Esophagus squamous epithelium (tissue), 5 donors: ENCODE measurements at regions not wholly inside any gene's neighbourhood (a gene's known extent, or its start where the extent isn't known, plus 50 kb on each side); places are given as distances from the start of the nearest gene placed in this dataset.

Experiments used
- DNase-seq: peaks from one replicate; lab custom pipeline; 2025; lab: John Stamatoyannopoulos, UW
- H3K27ac ChIP-seq, 4 donors: fragments of 200-600 bp; sonication (generic); one replicate each; pipeline ENCODE4 v1.5.1; 2016 to 2019; ENCODE audit warnings: mild to moderate bottlenecking in 1 of 4
- H3K27me3 ChIP-seq, 4 donors: fragments of 200-600 bp; sonication (generic); 1 replicate in 3 of 4; 2 replicates in 1 of 4; pipeline versions ENCODE4 v1.5.1 to v1.6.0; 2017 to 2021; ENCODE audit warnings: antibody characterized with exemption in 1 of 4
- H3K36me3 ChIP-seq, 3 donors: fragments of 200-600 bp; sonication (generic); one replicate each; pipeline ENCODE4 v1.5.1; 2016 to 2019
- H3K4me1 ChIP-seq, 3 donors: fragments of 200-600 bp; sonication (generic); one replicate each; pipeline ENCODE4 v1.5.1; 2017 to 2019
- H3K4me3 ChIP-seq, 4 donors: fragments of 200-600 bp; sonication (generic); 1 replicate in 3 of 4; 2 replicates in 1 of 4; pipeline ENCODE4 v1.5.1; 2016 to 2019; ENCODE audit warnings: mild to moderate bottlenecking in 2 of 4, moderate library complexity in 1 of 4
- H3K9me3 ChIP-seq, 3 donors: fragments of 200-600 bp; sonication (generic); one replicate each; pipeline ENCODE4 v1.5.1; 2016 to 2019
- POLR2A ChIP-seq, 4 donors: fragments of 450-650 bp; IDR thresholded peaks; one replicate each; pipeline ENCODE4 v1.6.1; 2017; ENCODE audit warnings: antibody characterized with exemption in 4 of 4, mild to moderate bottlenecking in 4 of 4, moderate library complexity in 3 of 4
- WGBS, 2 donors: methylation state at CpG; one replicate each; pipeline ENCODE4 v1.1.5; 2018; 5-methylcytosine and 5-hydroxymethylcytosine counted together
- intact Hi-C: fragments of 100-400 bp; cut with DNase I; formaldehyde crosslinking; loops from one replicate; pipeline ENCODE4 v1.15.0; 2022
- TF ChIP-seq, protein P1 (sequence below), 6 experiments: fragments of 450-650 bp in 4 of 6; fragments of 200-600 bp in 2 of 6; sonication (generic) in 2 of 6; IDR thresholded peaks; one replicate each; pipeline ENCODE4 v1.5.1; 2016 to 2019; ENCODE audit warnings: antibody characterized with exemption in 6 of 6, mild to moderate bottlenecking in 4 of 6, moderate library complexity in 4 of 6
- donor health status: DM: yes; HTN: yes; CAD: no.

DNA sequence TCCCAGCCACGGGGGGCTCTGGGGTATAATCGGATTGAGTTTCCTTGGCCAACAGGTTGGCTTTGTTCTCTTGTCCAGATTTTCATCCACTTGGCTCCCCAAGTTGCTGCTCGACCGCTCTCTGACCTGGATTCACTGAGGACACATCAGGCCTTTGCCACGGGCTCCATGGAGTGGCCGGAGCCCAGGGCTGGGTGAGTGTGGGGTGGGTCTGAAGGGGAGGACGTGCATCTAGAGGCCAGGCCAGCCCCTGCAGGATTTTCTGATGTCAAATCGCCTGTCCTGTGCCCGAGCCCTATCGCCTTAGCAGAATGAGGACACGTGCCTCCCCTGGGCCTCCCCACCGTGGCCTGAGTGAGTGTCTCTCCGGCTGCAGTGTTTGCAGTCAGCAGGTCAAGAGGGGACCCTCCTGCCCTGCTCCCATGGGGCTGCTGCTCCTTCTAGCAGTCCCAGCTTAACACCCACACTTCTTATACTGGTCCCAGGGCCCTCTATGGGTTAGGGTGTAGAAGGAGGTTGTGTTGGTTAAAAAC, 89.1 kb upstream of the BOD1 start:
- Histone ChIP-seq H3K27me3 (no peaks in the 10 kb centered on the region), H3K4me1 (peaks cover 0 to 10% (median 0%) of the 10 kb centered on the region in 3 donors), H3K36me3 (no peaks in the 10 kb centered on the region), H3K4me3 (no peak overlapping the region), H3K9me3 (no peaks in the 10 kb centered on the region), H3K27ac (no peak overlapping the region)
- WGBS, 2 donors = 86 to 88% methylated on average over 3 to 13 of the region's 13 CpGs
- TF ChIP-seq, protein P1, sequence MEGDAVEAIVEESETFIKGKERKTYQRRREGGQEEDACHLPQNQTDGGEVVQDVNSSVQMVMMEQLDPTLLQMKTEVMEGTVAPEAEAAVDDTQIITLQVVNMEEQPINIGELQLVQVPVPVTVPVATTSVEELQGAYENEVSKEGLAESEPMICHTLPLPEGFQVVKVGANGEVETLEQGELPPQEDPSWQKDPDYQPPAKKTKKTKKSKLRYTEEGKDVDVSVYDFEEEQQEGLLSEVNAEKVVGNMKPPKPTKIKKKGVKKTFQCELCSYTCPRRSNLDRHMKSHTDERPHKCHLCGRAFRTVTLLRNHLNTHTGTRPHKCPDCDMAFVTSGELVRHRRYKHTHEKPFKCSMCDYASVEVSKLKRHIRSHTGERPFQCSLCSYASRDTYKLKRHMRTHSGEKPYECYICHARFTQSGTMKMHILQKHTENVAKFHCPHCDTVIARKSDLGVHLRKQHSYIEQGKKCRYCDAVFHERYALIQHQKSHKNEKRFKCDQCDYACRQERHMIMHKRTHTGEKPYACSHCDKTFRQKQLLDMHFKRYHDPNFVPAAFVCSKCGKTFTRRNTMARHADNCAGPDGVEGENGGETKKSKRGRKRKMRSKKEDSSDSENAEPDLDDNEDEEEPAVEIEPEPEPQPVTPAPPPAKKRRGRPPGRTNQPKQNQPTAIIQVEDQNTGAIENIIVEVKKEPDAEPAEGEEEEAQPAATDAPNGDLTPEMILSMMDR (IDR thresholded peaks at IDR 0.05) = no peak
- TF ChIP-seq POLR2A (IDR thresholded peaks at IDR 0.05) = no peak
- DNase-seq = no peak
- intact Hi-C loops = no loop called here

DNA sequence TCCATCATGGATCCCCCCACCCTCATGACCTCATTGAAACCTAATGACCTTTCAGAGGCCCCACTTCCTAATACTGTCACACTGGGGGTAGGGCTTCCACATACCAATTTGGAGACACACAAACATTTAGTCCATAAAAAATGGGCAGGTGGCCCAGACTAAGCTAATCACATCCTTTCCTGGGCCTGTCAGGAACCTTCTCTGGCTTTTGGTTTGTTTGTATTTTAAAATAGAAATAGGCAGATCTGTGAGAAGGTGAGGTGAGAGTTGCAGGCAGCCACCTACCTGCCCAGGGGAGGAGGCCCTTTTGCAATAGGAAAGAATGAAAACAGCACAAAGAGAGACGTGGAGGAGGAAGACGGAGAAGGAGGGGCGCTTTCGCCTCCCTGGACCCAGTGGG, 90.2 kb upstream of the BOD1 start:
- H3K27me3 ChIP-seq = no peaks in the 10 kb centered on the region
- H3K4me1 ChIP-seq = peaks cover 0 to 10% (median 0%) of the 10 kb centered on the region in 3 donors
- 67 to 81% methylated on average over 4 of the region's 4 CpGs for WGBS, 2 donors
- H3K9me3 ChIP-seq = no peaks in the 10 kb centered on the region
- DNase-seq = no peak
- intact Hi-C loops = no loop called here
- H3K27ac ChIP-seq = no peak overlapping the region
- TF ChIP-seq, protein P1 (IDR thresholded peaks at IDR 0.05) = no peak
- no peak for TF ChIP-seq POLR2A (IDR thresholded peaks at IDR 0.05)
- H3K36me3 ChIP-seq = no peaks in the 10 kb centered on the region
- H3K4me3 ChIP-seq = no peak overlapping the region

DNA sequence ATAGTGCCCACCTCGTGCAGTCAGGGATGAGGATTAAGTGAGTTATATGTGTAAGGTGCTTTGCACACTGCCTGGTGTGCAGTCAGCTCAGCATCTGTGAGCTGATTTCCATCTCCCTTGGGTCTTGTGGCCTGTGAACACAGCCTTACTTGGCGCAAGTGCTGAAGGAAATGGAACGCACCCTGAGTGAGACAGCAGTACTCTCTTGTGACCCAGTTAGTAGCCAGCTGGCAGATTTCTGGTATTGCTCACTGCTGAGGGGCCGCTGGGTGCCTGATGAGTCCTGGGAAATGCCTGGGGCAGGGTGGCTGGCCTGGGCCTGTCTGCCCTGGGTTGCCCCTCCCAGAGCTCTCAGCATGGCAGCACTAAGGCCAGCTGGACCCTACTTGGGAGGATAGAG, 90.9 kb upstream of the BOD1 start:
- Histone ChIP-seq H3K27ac (no peak overlapping the region), H3K9me3 (no peaks in the 10 kb centered on the region), H3K4me3 (no peak overlapping the region), H3K27me3 (no peaks in the 10 kb centered on the region), H3K4me1 (peaks cover 0 to 10% (median 0%) of the 10 kb centered on the region in 3 donors), H3K36me3 (no peaks in the 10 kb centered on the region)
- no peak for DNase-seq
- intact Hi-C loops = no loop called here
- no peak for TF ChIP-seq POLR2A (IDR thresholded peaks at IDR 0.05)
- TF ChIP-seq, protein P1 (IDR thresholded peaks at IDR 0.05) = no peak
- WGBS, 2 donors = 22 to 53% methylated on average over 3 of the region's 4 CpGs

DNA sequence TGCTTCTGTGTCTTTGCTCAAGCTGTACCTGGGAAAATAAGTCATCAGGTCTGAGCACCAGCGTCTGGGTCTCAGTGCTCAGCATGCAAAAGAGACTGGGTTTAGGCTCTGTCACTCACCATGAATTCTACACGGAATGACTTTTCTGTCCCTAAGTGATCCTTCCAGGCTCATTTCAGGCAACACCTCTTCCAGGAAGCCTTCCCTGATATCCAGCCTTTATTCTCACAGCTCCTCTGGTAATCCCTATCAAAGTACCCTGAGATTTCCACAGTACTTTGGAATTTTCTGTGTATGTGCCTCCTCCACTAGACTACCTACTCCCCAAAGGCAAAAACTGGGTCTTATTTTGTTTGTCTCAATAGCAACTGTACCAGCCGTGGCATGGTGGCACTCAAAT, 92.7 kb upstream of the BOD1 start:
- DNase-seq = no peak
- WGBS, 2 donors = 64 to 72% methylated on average over 3 of the region's 3 CpGs
- Histone ChIP-seq H3K9me3 (no peaks in the 10 kb centered on the region), H3K36me3 (no peaks in the 10 kb centered on the region), H3K27ac (no peak overlapping the region), H3K27me3 (no peaks in the 10 kb centered on the region), H3K4me3 (no peak overlapping the region), H3K4me1 (peaks cover 0 to 10% (median 0%) of the 10 kb centered on the region in 3 donors)
- intact Hi-C loops = no loop called here
- no peak for TF ChIP-seq POLR2A (IDR thresholded peaks at IDR 0.05)
- TF ChIP-seq, protein P1 (IDR thresholded peaks at IDR 0.05) = no peak

DNA sequence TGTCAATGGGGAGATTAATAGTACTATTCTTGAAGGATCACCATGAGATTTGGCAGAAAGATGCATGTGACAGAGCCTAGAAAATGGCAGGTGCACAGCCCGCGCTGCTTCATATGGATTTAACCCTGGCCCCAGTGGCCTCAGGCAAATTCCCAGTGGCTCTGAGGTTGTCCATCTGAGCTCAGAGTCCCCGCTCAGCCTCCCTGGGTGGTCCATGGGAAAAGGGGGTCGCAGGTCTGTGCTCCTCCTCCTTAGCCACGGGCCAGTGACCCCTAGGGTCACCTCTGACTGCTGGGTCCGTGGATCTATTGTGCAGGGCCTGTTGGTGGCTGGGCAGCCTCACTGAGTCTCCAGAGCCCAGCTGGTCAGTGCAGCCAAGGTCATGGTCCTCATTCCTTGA, 93.3 kb upstream of the BOD1 start:
- Histone ChIP-seq H3K27ac (no peak overlapping the region), H3K9me3 (no peaks in the 10 kb centered on the region), H3K27me3 (no peaks in the 10 kb centered on the region), H3K4me3 (no peak overlapping the region), H3K36me3 (no peaks in the 10 kb centered on the region), H3K4me1 (peaks cover 0 to 16% (median 0%) of the 10 kb centered on the region in 3 donors)
- TF ChIP-seq POLR2A (IDR thresholded peaks at IDR 0.05) = no peak
- TF ChIP-seq, protein P1 (IDR thresholded peaks at IDR 0.05) = no peak
- intact Hi-C loops = no loop called here
- WGBS, 2 donors = 32 to 90% methylated on average over 2 to 3 of the region's 6 CpGs
- DNase-seq = no peak
